ENCODE measurements at regions not wholly inside any gene's neighbourhood (a gene's known extent, or its start where the extent isn't known, plus 50 kb on each side); places are given as distances from the start of the nearest gene placed in this dataset.

GRCh38 chr21:15932726-15933125, 202.9 kb downstream of the USP25 start:
- no peaks in the 10 kb centered on the region for H3K27me3 ChIP-seq (ENCODE audit: control insufficient read depth in 3 of 3, insufficient read depth in 3 of 3, low read depth in 1 of 3, low read length in 3 of 3)
- H3K23ac ChIP-seq (ENCODE audit: low read depth, low read length, poor library complexity): no peak overlapping the region
- no peak overlapping the region for H3K27ac ChIP-seq (replicated peaks; ENCODE audit: low read length)
- H3K36me3 ChIP-seq (replicated peaks in 1 of 2; ENCODE audit: control insufficient read depth in 2 of 2, insufficient read depth in 2 of 2, low read length in 2 of 2): no peaks in the 10 kb centered on the region
- H3K4me2 ChIP-seq (ENCODE audit: insufficient read depth, low read length, poor library complexity, severe bottlenecking): no peak overlapping the region
- H3K9me3 ChIP-seq (replicated peaks in 1 of 2; ENCODE audit: control insufficient read depth in 2 of 2, insufficient read depth in 1 of 2, low read depth in 1 of 2, low read length in 2 of 2): no peaks in the 10 kb centered on the region
- no peak overlapping the region for H2AK5ac ChIP-seq (ENCODE audit: low read depth, low read length)
- WGBS, 2 donors (ENCODE audit: extremely low coverage in 2 of 2, insufficient read length in 2 of 2, insufficient replicate concordance in 1 of 2): no CpG with 5 or more reads among the region's 5 CpGs
- DNase-seq (ENCODE audit: low spot score): no peak
- H2BK15ac ChIP-seq (ENCODE audit: low read length): no peak overlapping the region
- H3K4me3 ChIP-seq (ENCODE audit: low read length in 2 of 2): no peak overlapping the region
- no peak overlapping the region for H3K4ac ChIP-seq (ENCODE audit: low read length)
- H2BK5ac ChIP-seq (ENCODE audit: low read length): no peak overlapping the region
- no peak overlapping the region for H3K9ac ChIP-seq (ENCODE audit: low read depth, low read length, poor library complexity)
- H3K18ac ChIP-seq (ENCODE audit: low read length): no peak overlapping the region
- no peak overlapping the region for H2BK120ac ChIP-seq (ENCODE audit: low read depth, low read length)
- no peak overlapping the region for H2AFZ ChIP-seq (ENCODE audit: low read length)
- no peaks in the 10 kb centered on the region for H3K4me1 ChIP-seq (ENCODE audit: control insufficient read depth in 2 of 2, insufficient read depth in 1 of 2, low read depth in 1 of 2, low read length in 2 of 2)
- H4K8ac ChIP-seq (ENCODE audit: low read depth, low read length): no peak overlapping the region
- H2BK12ac ChIP-seq (ENCODE audit: low read length): no peak overlapping the region
- no peaks in the 10 kb centered on the region for H3K79me1 ChIP-seq (ENCODE audit: low read depth, low read length)
- no peak overlapping the region for H3K14ac ChIP-seq (ENCODE audit: low read length)
- H4K91ac ChIP-seq (ENCODE audit: low read depth, low read length, poor library complexity): no peak overlapping the region

GRCh38 chr21:15935530-15935929, 205.7 kb downstream of the USP25 start:
- WGBS, 2 donors (ENCODE audit: extremely low coverage in 2 of 2, insufficient read length in 2 of 2, insufficient replicate concordance in 1 of 2): no CpG with 5 or more reads among the region's 1 CpG
- Histone ChIP-seq H2AFZ (ENCODE audit: low read length) (no peak overlapping the region), H4K8ac (ENCODE audit: low read depth, low read length) (no peak overlapping the region), H3K27ac (replicated peaks; ENCODE audit: low read length) (no peak overlapping the region), H3K18ac (ENCODE audit: low read length) (no peak overlapping the region), H3K14ac (ENCODE audit: low read length) (no peak overlapping the region), H3K9ac (ENCODE audit: low read depth, low read length, poor library complexity) (no peak overlapping the region), H3K9me3 (replicated peaks in 1 of 2; ENCODE audit: control insufficient read depth in 2 of 2, insufficient read depth in 1 of 2, low read depth in 1 of 2, low read length in 2 of 2) (no peaks in the 10 kb centered on the region), H2BK5ac (ENCODE audit: low read length) (no peak overlapping the region), H3K4me3 (ENCODE audit: low read length in 2 of 2) (no peak overlapping the region), H3K27me3 (ENCODE audit: control insufficient read depth in 3 of 3, insufficient read depth in 3 of 3, low read depth in 1 of 3, low read length in 3 of 3) (no peaks in the 10 kb centered on the region), H2BK12ac (ENCODE audit: low read length) (no peak overlapping the region), H3K4me1 (ENCODE audit: control insufficient read depth in 2 of 2, insufficient read depth in 1 of 2, low read depth in 1 of 2, low read length in 2 of 2) (no peaks in the 10 kb centered on the region), H2BK120ac (ENCODE audit: low read depth, low read length) (no peak overlapping the region), H3K36me3 (replicated peaks in 1 of 2; ENCODE audit: control insufficient read depth in 2 of 2, insufficient read depth in 2 of 2, low read length in 2 of 2) (no peaks in the 10 kb centered on the region), H2AK5ac (ENCODE audit: low read depth, low read length) (no peak overlapping the region), H3K23ac (ENCODE audit: low read depth, low read length, poor library complexity) (no peak overlapping the region), H3K79me1 (ENCODE audit: low read depth, low read length) (no peaks in the 10 kb centered on the region), H2BK15ac (ENCODE audit: low read length) (no peak overlapping the region), H3K4ac (ENCODE audit: low read length) (no peak overlapping the region), H4K91ac (ENCODE audit: low read depth, low read length, poor library complexity) (no peak overlapping the region), H3K4me2 (ENCODE audit: insufficient read depth, low read length, poor library complexity, severe bottlenecking) (no peak overlapping the region)
- no peak for DNase-seq (ENCODE audit: low spot score)

- Histone ChIP-seq H3K27me3 (ENCODE audit: control insufficient read depth in 3 of 3, insufficient read depth in 3 of 3, low read depth in 1 of 3, low read length in 3 of 3) (no peaks in the 10 kb centered on the region), H3K14ac (ENCODE audit: low read length) (no peak overlapping the region), H3K4me3 (ENCODE audit: low read length in 2 of 2) (no peak overlapping the region), H3K4me1 (ENCODE audit: control insufficient read depth in 2 of 2, insufficient read depth in 1 of 2, low read depth in 1 of 2, low read length in 2 of 2) (peaks cover 0 to 15% of the 10 kb centered on the region in 2 donors), H3K27ac (replicated peaks; ENCODE audit: low read length) (no peak overlapping the region), H3K36me3 (replicated peaks in 1 of 2; ENCODE audit: control insufficient read depth in 2 of 2, insufficient read depth in 2 of 2, low read length in 2 of 2) (no peaks in the 10 kb centered on the region), H2AFZ (ENCODE audit: low read length) (no peak overlapping the region), H2AK5ac (ENCODE audit: low read depth, low read length) (no peak overlapping the region), H3K9me3 (replicated peaks in 1 of 2; ENCODE audit: control insufficient read depth in 2 of 2, insufficient read depth in 1 of 2, low read depth in 1 of 2, low read length in 2 of 2) (no peaks in the 10 kb centered on the region), H2BK5ac (ENCODE audit: low read length) (no peak overlapping the region), H3K4ac (ENCODE audit: low read length) (no peak overlapping the region), H2BK15ac (ENCODE audit: low read length) (no peak overlapping the region), H4K91ac (ENCODE audit: low read depth, low read length, poor library complexity) (no peak overlapping the region), H4K8ac (ENCODE audit: low read depth, low read length) (no peak overlapping the region), H2BK120ac (ENCODE audit: low read depth, low read length) (no peak overlapping the region), H3K79me1 (ENCODE audit: low read depth, low read length) (no peaks in the 10 kb centered on the region), H3K9ac (ENCODE audit: low read depth, low read length, poor library complexity) (no peak overlapping the region), H3K4me2 (ENCODE audit: insufficient read depth, low read length, poor library complexity, severe bottlenecking) (no peak overlapping the region), H2BK12ac (ENCODE audit: low read length) (no peak overlapping the region), H3K18ac (ENCODE audit: low read length) (no peak overlapping the region), H3K23ac (ENCODE audit: low read depth, low read length, poor library complexity) (no peak overlapping the region)
- WGBS, 2 donors (ENCODE audit: extremely low coverage in 2 of 2, insufficient read length in 2 of 2, insufficient replicate concordance in 1 of 2): no CpG with 5 or more reads among the region's 4 CpGs
- no peak for DNase-seq (ENCODE audit: low spot score)
Measured at GRCh38 chr21:15943009-15943666, 213.4 kb downstream of the USP25 start.

DNA sequence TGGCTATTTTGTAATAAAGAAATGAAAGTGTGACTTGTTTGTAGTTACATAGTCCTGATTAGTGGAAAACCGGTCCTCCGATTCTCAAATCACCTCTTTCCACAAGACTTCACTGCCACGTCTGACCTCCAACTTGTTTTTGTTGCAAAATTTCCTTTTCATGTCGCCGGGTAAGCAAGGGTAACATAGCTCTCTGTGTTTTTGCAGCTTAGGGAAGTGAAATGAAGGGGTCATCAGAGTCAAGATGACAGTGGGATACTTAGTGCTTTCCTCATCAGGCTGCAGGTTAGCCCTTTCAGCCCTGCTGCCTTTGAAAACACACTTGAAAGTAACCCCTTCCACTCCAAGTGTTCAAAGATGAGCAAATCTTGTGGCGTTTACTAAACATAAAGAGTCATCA, 217.9 kb downstream of the USP25 start:
- no CpG with 5 or more reads among the region's 6 CpGs for WGBS, 2 donors (ENCODE audit: extremely low coverage in 2 of 2, insufficient read length in 2 of 2, insufficient replicate concordance in 1 of 2)
- Histone ChIP-seq H3K23ac (ENCODE audit: low read depth, low read length, poor library complexity) (no peak overlapping the region), H3K4me1 (ENCODE audit: control insufficient read depth in 2 of 2, insufficient read depth in 1 of 2, low read depth in 1 of 2, low read length in 2 of 2) (peaks cover 0 to 15% of the 10 kb centered on the region in 2 donors)

More for the DNA sequence above, 217.9 kb downstream of the USP25 start:
- Histone ChIP-seq H2AK5ac (ENCODE audit: low read depth, low read length) (no peak overlapping the region), H3K9ac (ENCODE audit: low read depth, low read length, poor library complexity) (no peak overlapping the region), H3K27ac (replicated peaks; ENCODE audit: low read length) (no peak overlapping the region), H2AFZ (ENCODE audit: low read length) (no peak overlapping the region), H3K18ac (ENCODE audit: low read length) (no peak overlapping the region), H2BK15ac (ENCODE audit: low read length) (no peak overlapping the region), H4K8ac (ENCODE audit: low read depth, low read length) (no peak overlapping the region), H2BK12ac (ENCODE audit: low read length) (no peak overlapping the region), H4K91ac (ENCODE audit: low read depth, low read length, poor library complexity) (no peak overlapping the region), H3K9me3 (replicated peaks in 1 of 2; ENCODE audit: control insufficient read depth in 2 of 2, insufficient read depth in 1 of 2, low read depth in 1 of 2, low read length in 2 of 2) (peaks cover 0 to 6% of the 10 kb centered on the region in 2 donors), H2BK5ac (ENCODE audit: low read length) (no peak overlapping the region), H2BK120ac (ENCODE audit: low read depth, low read length) (no peak overlapping the region), H3K4me3 (ENCODE audit: low read length in 2 of 2) (no peak overlapping the region), H3K27me3 (ENCODE audit: control insufficient read depth in 3 of 3, insufficient read depth in 3 of 3, low read depth in 1 of 3, low read length in 3 of 3) (no peaks in the 10 kb centered on the region), H3K4me2 (ENCODE audit: insufficient read depth, low read length, poor library complexity, severe bottlenecking) (no peak overlapping the region), H3K79me1 (ENCODE audit: low read depth, low read length) (no peaks in the 10 kb centered on the region), H3K4ac (ENCODE audit: low read length) (no peak overlapping the region), H3K14ac (ENCODE audit: low read length) (no peak overlapping the region), H3K36me3 (replicated peaks in 1 of 2; ENCODE audit: control insufficient read depth in 2 of 2, insufficient read depth in 2 of 2, low read length in 2 of 2) (no peaks in the 10 kb centered on the region)
- DNase-seq (ENCODE audit: low spot score): peak; percentile 6

Measured in neuronal stem cell (in vitro differentiated cells).